PC-3 (cell line): ENCODE measurements at regions not wholly inside any gene's neighbourhood (a gene's known extent, or its start where the extent isn't known, plus 50 kb on each side); places are given as distances from the start of the nearest gene placed in this dataset.

Experiments used
- ATAC-seq: fragments of 200-7000 bp; cut with Tn5 transposase; 2 replicates; pipeline ENCODE4 v1.9.1; 2020; ENCODE audit warnings: mild to moderate bottlenecking, moderate library complexity
- BruUV-seq: library from RNA; stranded (reverse); fragments of 400-500 nt; replicated peaks from 2 replicates; lab custom pipeline; 2021; lab: Mats Ljungman, UMichigan
- CTCF ChIA-PET: fragments of 300-600 bp; sonication (Branson Sonifier 250); formaldehyde crosslinking; loops from one replicate; lab custom pipeline; 2022; ENCODE audit warnings: antibody characterized with exemption; lab: Charles Lee
- POLR2A ChIA-PET: fragments of 300-600 bp; sonication (Branson Sonifier 250); formaldehyde crosslinking; loops from one replicate; lab custom pipeline; 2022; ENCODE audit warnings: antibody characterized with exemption; ENCODE audit not compliant: unreplicated experiment; lab: Charles Lee
- DNase-seq: peaks from one replicate; pipeline ENCODE4 v3.0.0-alpha.2; 2015
- H2AFZ ChIP-seq: fragments of 300-600 bp; sonication (generic); 2 replicates; pipeline ENCODE4 v1.6.0; 2016; ENCODE audit warnings: antibody characterized with exemption, low read length
- H3F3A ChIP-seq: fragments of 300-600 bp; sonication (generic); one replicate; pipeline ENCODE4 v1.6.0; 2017; ENCODE audit warnings: antibody characterized with exemption, low read length, control low read depth, mild to moderate bottlenecking; ENCODE audit not compliant: unreplicated experiment
- H3K27ac ChIP-seq: fragments of 300-600 bp; sonication (generic); 2 replicates; pipeline ENCODE4 v1.5.1; 2016; ENCODE audit warnings: mild to moderate bottlenecking, low read length
- H3K27me3 ChIP-seq: fragments of 300-600 bp; sonication (generic); 2 replicates; pipeline ENCODE4 v1.6.1; 2016; ENCODE audit warnings: low read length, mixed read lengths
- H3K36me3 ChIP-seq: fragments of 300-600 bp; sonication (generic); 2 replicates; pipeline ENCODE4 v1.6.1; 2016; ENCODE audit warnings: low read depth, mixed run types, low read length, mixed read lengths
- H3K4me1 ChIP-seq: fragments of 300-600 bp; sonication (generic); 2 replicates; pipeline ENCODE4 v1.5.1; 2016; ENCODE audit warnings: low read length; ENCODE audit not compliant: insufficient read depth
- H3K4me2 ChIP-seq: fragments of 300-600 bp; sonication (generic); 2 replicates; pipeline ENCODE4 v1.6.0; 2016; ENCODE audit warnings: low read length
- H3K4me3 ChIP-seq: fragments of 300-600 bp; sonication (generic); 2 replicates; pipeline ENCODE4 v1.5.1; 2016; ENCODE audit warnings: mild to moderate bottlenecking, low read length, mixed read lengths
- H3K79me2 ChIP-seq: fragments of 300-600 bp; sonication (generic); 2 replicates; pipeline ENCODE4 v1.6.1; 2017; ENCODE audit warnings: low read length, mixed read lengths
- H3K9ac ChIP-seq: fragments of 300-600 bp; sonication (generic); 2 replicates; pipeline ENCODE4 v1.6.0; 2016; ENCODE audit warnings: mild to moderate bottlenecking, low read length
- H3K9me2 ChIP-seq: fragments of 300-600 bp; sonication (generic); replicated peaks from 2 replicates; pipeline ENCODE4 v1.6.1; 2016; ENCODE audit warnings: mixed run types, low read length, mixed read lengths
- H3K9me3 ChIP-seq: fragments of 300-600 bp; sonication (generic); 2 replicates; pipeline ENCODE4 v1.6.1; 2016; ENCODE audit warnings: low read length, mixed read lengths
- H4K20me1 ChIP-seq: fragments of 300-600 bp; sonication (generic); 2 replicates; pipeline ENCODE4 v1.6.1; 2016; ENCODE audit warnings: low read length, mixed read lengths
- EZH2 ChIP-seq: fragments of 300-600 bp; sonication (generic); IDR thresholded peaks from one replicate; pipeline ENCODE4 v1.6.1; 2017; ENCODE audit warnings: antibody characterized with exemption, mild to moderate bottlenecking, low read length; ENCODE audit not compliant: unreplicated experiment
- EZH2phosphoT487 ChIP-seq: fragments of 300-600 bp; sonication (generic); IDR thresholded peaks from 2 replicates; pipeline ENCODE4 v1.6.1; 2018; ENCODE audit warnings: mild to moderate bottlenecking, antibody characterized with exemption, low read length, borderline replicate concordance
- intact Hi-C: fragments of 100-400 bp; cut with micrococcal nuclease; formaldehyde crosslinking; loops from 2 replicates; pipeline ENCODE4 v1.9.0; 2023
- TF ChIP-seq, protein P1 (sequence below): fragments of 300-600 bp; sonication (generic); conservative IDR thresholded peaks from 2 replicates; pipeline ENCODE4 v1.5.1; 2017; ENCODE audit warnings: antibody characterized with exemption, low read depth, mild to moderate bottlenecking, low read length

DNA sequence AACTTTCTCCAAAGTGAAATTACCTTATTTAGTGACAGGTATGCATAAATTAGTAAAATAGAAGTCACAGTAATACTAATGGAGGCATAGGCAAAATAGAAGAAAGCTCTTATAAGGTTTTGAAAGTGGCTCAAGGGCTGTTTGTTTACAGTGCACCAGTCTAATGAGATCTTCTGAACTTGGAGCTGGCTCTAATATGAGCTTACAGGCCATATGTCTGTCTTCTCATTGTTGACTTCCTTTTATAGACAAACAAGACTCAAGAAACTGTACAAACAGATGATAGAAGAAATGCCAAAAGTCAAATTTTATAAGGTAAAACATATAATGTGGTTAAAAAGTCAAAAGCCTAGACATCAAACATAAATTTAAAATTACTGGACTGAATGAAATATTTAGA lies 207.5 kb upstream of the NEGR1 start:
- no TSS peak for BruUV-seq
- ATAC-seq (peak; percentile 79), DNase-seq (no peak)
- TF ChIP-seq, protein P1, sequence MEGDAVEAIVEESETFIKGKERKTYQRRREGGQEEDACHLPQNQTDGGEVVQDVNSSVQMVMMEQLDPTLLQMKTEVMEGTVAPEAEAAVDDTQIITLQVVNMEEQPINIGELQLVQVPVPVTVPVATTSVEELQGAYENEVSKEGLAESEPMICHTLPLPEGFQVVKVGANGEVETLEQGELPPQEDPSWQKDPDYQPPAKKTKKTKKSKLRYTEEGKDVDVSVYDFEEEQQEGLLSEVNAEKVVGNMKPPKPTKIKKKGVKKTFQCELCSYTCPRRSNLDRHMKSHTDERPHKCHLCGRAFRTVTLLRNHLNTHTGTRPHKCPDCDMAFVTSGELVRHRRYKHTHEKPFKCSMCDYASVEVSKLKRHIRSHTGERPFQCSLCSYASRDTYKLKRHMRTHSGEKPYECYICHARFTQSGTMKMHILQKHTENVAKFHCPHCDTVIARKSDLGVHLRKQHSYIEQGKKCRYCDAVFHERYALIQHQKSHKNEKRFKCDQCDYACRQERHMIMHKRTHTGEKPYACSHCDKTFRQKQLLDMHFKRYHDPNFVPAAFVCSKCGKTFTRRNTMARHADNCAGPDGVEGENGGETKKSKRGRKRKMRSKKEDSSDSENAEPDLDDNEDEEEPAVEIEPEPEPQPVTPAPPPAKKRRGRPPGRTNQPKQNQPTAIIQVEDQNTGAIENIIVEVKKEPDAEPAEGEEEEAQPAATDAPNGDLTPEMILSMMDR = no peak
- TF ChIP-seq EZH2phosphoT487 = no peak
- H3K36me3 ChIP-seq = no peaks in the 10 kb centered on the region
- no peaks in the 10 kb centered on the region for H3K9me2 ChIP-seq
- no peak overlapping the region for H3K4me3 ChIP-seq
- H3F3A ChIP-seq = no peaks in the 10 kb centered on the region
- H2AFZ ChIP-seq = no peak overlapping the region
- H3K27ac ChIP-seq = no peak overlapping the region
- no peaks in the 10 kb centered on the region for H3K9me3 ChIP-seq
- CTCF ChIA-PET = no interaction called here
- POLR2A ChIA-PET = no interaction called here
- no peak overlapping the region for H3K4me2 ChIP-seq
- H3K9ac ChIP-seq = no peak overlapping the region
- H3K79me2 ChIP-seq = no peaks in the 10 kb centered on the region
- no peaks in the 10 kb centered on the region for H3K4me1 ChIP-seq
- H3K27me3 ChIP-seq = no peaks in the 10 kb centered on the region
- no peaks in the 10 kb centered on the region for H4K20me1 ChIP-seq
- intact Hi-C loops = no loop called here

DNA sequence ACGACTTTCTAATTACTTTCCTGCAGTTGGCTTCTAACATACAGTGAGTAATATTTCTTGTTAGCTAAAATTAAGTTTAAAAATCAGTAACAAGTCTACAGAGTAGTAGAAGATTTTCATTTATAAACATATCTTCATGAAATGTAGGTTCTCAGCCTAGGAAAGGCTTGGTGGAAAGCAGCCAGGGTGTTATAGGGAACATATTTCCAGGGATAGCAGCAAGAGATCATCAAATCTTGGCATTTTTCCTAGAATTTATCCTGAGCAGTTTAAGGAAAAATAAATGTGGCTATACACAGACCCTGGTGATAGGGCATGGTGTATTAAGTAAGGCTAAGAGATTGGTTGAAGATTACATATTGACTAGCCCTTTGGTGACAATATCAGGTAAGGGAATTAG lies 203.5 kb upstream of the NEGR1 start:
- POLR2A ChIA-PET = no interaction called here
- Histone ChIP-seq H3K27ac (no peak overlapping the region), H3F3A (no peaks in the 10 kb centered on the region), H2AFZ (no peak overlapping the region), H3K36me3 (no peaks in the 10 kb centered on the region), H3K79me2 (no peaks in the 10 kb centered on the region), H3K4me2 (no peak overlapping the region), H3K9ac (no peak overlapping the region), H3K27me3 (no peaks in the 10 kb centered on the region), H3K9me3 (no peaks in the 10 kb centered on the region), H3K4me3 (no peak overlapping the region), H3K9me2 (no peaks in the 10 kb centered on the region), H4K20me1 (no peaks in the 10 kb centered on the region), H3K4me1 (no peaks in the 10 kb centered on the region)
- DNase-seq (no peak), ATAC-seq (no peak)
- no TSS peak for BruUV-seq
- CTCF ChIA-PET = no interaction called here
- intact Hi-C loops = no loop called here
- TF ChIP-seq, protein P1 = no peak
- TF ChIP-seq EZH2 (no peak), EZH2phosphoT487 (no peak)

DNA sequence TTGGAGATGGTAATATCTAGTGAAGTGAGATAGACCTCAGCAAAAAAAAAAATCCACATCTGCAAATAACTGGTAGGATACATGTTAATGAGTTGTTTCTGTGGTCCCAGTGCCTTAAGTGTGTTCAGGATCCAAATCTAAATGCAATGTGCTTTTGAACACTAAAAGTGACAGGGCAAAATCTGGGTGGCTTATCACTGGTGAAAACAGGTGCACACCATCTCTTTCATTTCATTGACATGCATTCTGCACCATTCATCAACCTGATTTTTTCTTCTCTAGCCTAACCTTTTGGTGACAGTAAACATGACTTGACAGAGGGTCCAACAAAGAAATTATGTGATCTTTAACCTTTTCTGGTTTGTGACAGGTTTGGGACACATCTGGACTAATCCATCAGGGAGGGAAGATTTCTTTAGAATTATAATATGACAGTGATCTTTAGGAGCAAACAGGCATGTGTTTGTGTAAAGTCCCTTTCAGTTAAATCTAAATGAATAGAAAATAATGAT lies 201.6 kb upstream of the NEGR1 start:
- intact Hi-C loops = no loop called here
- H3K4me3 ChIP-seq = no peak overlapping the region
- no peak overlapping the region for H3K27ac ChIP-seq
- ATAC-seq (no peak), DNase-seq (no peak)
- no peaks in the 10 kb centered on the region for H3K79me2 ChIP-seq
- TF ChIP-seq EZH2 (no peak), EZH2phosphoT487 (no peak)
- TF ChIP-seq, protein P1 = no peak
- H2AFZ ChIP-seq = no peak overlapping the region
- H3K4me2 ChIP-seq = no peak overlapping the region
- no peaks in the 10 kb centered on the region for H3K9me3 ChIP-seq
- no peaks in the 10 kb centered on the region for H3F3A ChIP-seq
- CTCF ChIA-PET = no interaction called here
- no peaks in the 10 kb centered on the region for H3K9me2 ChIP-seq
- no peaks in the 10 kb centered on the region for H3K27me3 ChIP-seq
- H3K36me3 ChIP-seq = no peaks in the 10 kb centered on the region
- no peaks in the 10 kb centered on the region for H3K4me1 ChIP-seq
- no peaks in the 10 kb centered on the region for H4K20me1 ChIP-seq
- POLR2A ChIA-PET = no interaction called here
- no TSS peak for BruUV-seq
- no peak overlapping the region for H3K9ac ChIP-seq
